WTC11 (cell line): ENCODE measurements at regions not wholly inside any gene's neighbourhood (a gene's known extent, or its start where the extent isn't known, plus 50 kb on each side); places are given as distances from the start of the nearest gene placed in this dataset.

Source experiments
- ATAC-seq: fragments of 200-7000 bp; cut with Tn5 transposase; 2 replicates; pipeline ENCODE4 v1.10.0; 2021; ENCODE audit warnings: mild to moderate bottlenecking, moderate library complexity
- CTCF ChIA-PET: fragments of 300-600 bp; sonication (Branson Sonifier 250); formaldehyde crosslinking; loops from one replicate; lab custom pipeline; 2021; ENCODE audit warnings: antibody characterized with exemption; lab: Charles Lee
- POLR2A ChIA-PET: fragments of 350-600 bp; sonication (Branson Sonifier 250); formaldehyde crosslinking; loops from one replicate; lab custom pipeline; 2021; ENCODE audit warnings: antibody characterized with exemption; lab: Charles Lee
- DNase-seq: peaks from one replicate; pipeline ENCODE4 v3.0.0; 2021; ENCODE audit warnings: low spot score
- H3K27ac Mint-ChIP-seq: 2 replicates; pipeline ENCODE4 v1.8.0; 2021; ENCODE audit warnings: mixed read lengths
- H3K27me3 Mint-ChIP-seq: 2 replicates; pipeline ENCODE4 v1.8.0; 2021; ENCODE audit warnings: low read depth, mild to moderate bottlenecking, moderate library complexity, mixed read lengths
- H3K36me3 Mint-ChIP-seq: 2 replicates; pipeline ENCODE4 v1.8.0; 2021; ENCODE audit warnings: mixed read lengths
- H3K4me1 Mint-ChIP-seq: 2 replicates; pipeline ENCODE4 v1.8.0; 2022; ENCODE audit warnings: mixed read lengths
- H3K4me3 Mint-ChIP-seq: 2 replicates; pipeline ENCODE4 v1.8.0; 2021; ENCODE audit warnings: mild to moderate bottlenecking, moderate library complexity, mixed read lengths
- H3K9me3 Mint-ChIP-seq: 2 replicates; pipeline ENCODE4 v1.8.0; 2021; ENCODE audit warnings: mixed read lengths
- ELF4 ChIP-seq: sonication (generic); formaldehyde crosslinking; IDR thresholded peaks from 2 replicates; pipeline ENCODE4 v1.8.1; 2022; ENCODE audit warnings: low read depth, mild to moderate bottlenecking, moderate library complexity, missing genetic modification reagents
- FOXP1 ChIP-seq: sonication (generic); formaldehyde crosslinking; IDR thresholded peaks from 2 replicates; pipeline ENCODE4 v1.8.0; 2022; ENCODE audit warnings: missing genetic modification reagents, mild to moderate bottlenecking, moderate library complexity, borderline replicate concordance
- KAT7 ChIP-seq: sonication (generic); formaldehyde crosslinking; IDR thresholded peaks from 2 replicates; pipeline ENCODE4 v1.8.1; 2023; ENCODE audit warnings: missing genetic modification reagents, mild to moderate bottlenecking, borderline replicate concordance
- NR1H2 ChIP-seq: sonication (generic); formaldehyde crosslinking; IDR thresholded peaks from 2 replicates; pipeline ENCODE4 v1.9.0; 2021; ENCODE audit warnings: mild to moderate bottlenecking, moderate library complexity, missing genetic modification reagents
- RORB ChIP-seq: fragments of 250-450 bp; sonication (Bioruptor Pico); IDR thresholded peaks from 2 replicates; pipeline ENCODE4 v1.9.0; 2021; ENCODE audit warnings: mild to moderate bottlenecking
- SOX15 ChIP-seq: fragments of 250-450 bp; sonication (Bioruptor Pico); IDR thresholded peaks from 2 replicates; pipeline ENCODE4 v1.9.0; 2021; ENCODE audit warnings: mild to moderate bottlenecking
- TEAD1 ChIP-seq: sonication (generic); formaldehyde crosslinking; IDR thresholded peaks from 2 replicates; pipeline ENCODE4 v1.8.0; 2022; ENCODE audit warnings: mild to moderate bottlenecking, missing genetic modification reagents
- ZNF138 ChIP-seq: sonication (generic); formaldehyde crosslinking; conservative IDR thresholded peaks from 2 replicates; pipeline ENCODE4 v1.8.1; 2022; ENCODE audit warnings: mild to moderate bottlenecking, moderate library complexity, missing genetic modification reagents
- ZNF219 ChIP-seq: sonication (generic); formaldehyde crosslinking; IDR thresholded peaks from 2 replicates; pipeline ENCODE4 v1.8.0; 2023; ENCODE audit warnings: missing genetic modification reagents, mild to moderate bottlenecking, borderline replicate concordance
- ZNF232 ChIP-seq: sonication (generic); formaldehyde crosslinking; IDR thresholded peaks from 2 replicates; pipeline ENCODE4 v1.8.0; 2022; ENCODE audit warnings: mild to moderate bottlenecking, missing genetic modification reagents
- TF ChIP-seq, protein P1 (sequence below): sonication (generic); formaldehyde crosslinking; IDR thresholded peaks from 2 replicates; pipeline ENCODE4 v1.8.1; 2023; ENCODE audit warnings: mild to moderate bottlenecking, moderate library complexity, missing genetic modification reagents
- TF ChIP-seq, protein P2 (sequence below): fragments of 250-450 bp; sonication (Bioruptor Pico); IDR thresholded peaks from 2 replicates; pipeline ENCODE4 v2.1.2; 2022; ENCODE audit warnings: mild to moderate bottlenecking, moderate library complexity
- TF ChIP-seq, protein P3 (sequence below): fragments of 250-450 bp; sonication (Bioruptor Pico); conservative IDR thresholded peaks from 2 replicates; pipeline ENCODE4 v1.9.0; 2021; ENCODE audit warnings: mild to moderate bottlenecking
- TF ChIP-seq, protein P4 (sequence below): fragments of 200-600 bp; IDR thresholded peaks from 2 replicates; pipeline ENCODE4 v1.8.0; 2022; ENCODE audit warnings: antibody characterized with exemption
- TF ChIP-seq, protein P5 (sequence below): sonication (generic); formaldehyde crosslinking; IDR thresholded peaks from 2 replicates; pipeline ENCODE4 v1.8.1; 2022; ENCODE audit warnings: mild to moderate bottlenecking, missing genetic modification reagents, moderate library complexity, borderline replicate concordance

DNA sequence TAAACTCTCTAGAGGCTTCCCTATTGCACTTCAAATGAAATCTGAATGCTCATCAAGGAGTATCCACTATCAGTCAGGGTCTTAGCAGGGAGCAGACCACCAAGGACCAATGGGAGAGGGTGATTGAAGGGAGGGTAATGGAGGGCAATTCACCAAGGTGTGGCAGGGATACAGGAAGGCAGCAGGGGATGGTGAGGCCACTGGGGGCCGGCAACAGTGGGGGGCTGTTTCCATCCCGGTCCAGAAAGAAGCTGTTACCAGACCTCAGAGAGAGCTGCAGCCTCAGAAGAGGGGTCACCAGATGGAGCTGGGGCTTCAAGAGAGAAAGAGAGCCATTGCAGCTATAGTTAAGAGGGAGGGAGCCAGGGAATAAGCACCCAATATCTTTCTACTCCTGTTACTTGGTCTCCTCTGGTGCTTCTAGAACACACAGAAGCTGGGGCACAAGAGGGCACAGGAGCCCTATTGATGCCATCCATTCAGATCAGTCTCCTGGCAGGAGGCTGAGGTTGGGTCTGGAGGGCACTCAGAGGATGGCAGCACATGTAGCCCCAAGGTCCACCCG lies 417.6 kb downstream of the PTPRU start (continued):
- TF ChIP-seq, protein P1, sequence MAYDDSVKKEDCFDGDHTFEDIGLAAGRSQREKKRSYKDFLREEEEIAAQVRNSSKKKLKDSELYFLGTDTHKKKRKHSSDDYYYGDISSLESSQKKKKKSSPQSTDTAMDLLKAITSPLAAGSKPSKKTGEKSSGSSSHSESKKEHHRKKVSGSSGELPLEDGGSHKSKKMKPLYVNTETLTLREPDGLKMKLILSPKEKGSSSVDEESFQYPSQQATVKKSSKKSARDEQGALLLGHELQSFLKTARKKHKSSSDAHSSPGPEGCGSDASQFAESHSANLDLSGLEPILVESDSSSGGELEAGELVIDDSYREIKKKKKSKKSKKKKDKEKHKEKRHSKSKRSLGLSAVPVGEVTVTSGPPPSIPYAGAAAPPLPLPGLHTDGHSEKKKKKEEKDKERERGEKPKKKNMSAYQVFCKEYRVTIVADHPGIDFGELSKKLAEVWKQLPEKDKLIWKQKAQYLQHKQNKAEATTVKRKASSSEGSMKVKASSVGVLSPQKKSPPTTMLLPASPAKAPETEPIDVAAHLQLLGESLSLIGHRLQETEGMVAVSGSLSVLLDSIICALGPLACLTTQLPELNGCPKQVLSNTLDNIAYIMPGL (CRISPR knock-in tag), result no peak
- TF ChIP-seq ZNF219 (CRISPR knock-in tag), result no peak
- TF ChIP-seq, all 79 proteins: peak for 0

DNA sequence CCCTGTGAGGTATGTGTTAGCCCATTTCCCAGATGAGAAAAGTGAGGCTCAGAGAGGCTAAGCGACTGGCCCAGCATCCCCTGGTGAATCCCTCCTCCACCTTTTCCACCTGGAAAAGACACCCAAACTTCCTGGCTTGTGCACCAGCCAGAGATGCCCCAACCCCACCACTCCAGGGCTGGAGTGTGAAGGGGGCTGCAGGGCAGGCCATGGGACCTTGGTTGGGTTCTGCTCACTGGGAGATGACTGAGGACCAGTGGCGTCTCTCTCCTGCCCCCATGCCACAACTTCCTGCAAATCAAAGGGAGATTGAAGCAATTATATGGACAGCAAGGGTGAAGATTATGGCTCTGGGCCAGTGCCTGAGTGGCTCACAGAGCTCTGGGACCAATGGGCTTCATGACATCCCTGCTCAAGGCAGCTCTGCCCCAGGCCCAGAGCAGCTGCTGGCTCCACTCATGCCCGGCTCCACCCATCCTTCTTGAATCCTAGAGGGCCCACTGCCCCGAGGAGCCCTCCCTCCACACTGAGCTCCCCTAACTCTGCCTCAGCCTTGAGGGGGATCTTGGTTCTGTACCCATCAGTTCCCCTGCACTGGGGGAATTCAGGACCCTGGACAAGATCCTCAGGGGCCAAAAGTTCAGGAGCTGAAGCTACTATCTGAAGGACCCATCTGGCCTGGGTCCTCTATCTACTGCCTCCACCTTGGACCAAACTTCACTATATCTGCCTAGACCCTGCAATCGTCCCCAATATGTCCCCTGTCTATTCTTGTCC lies 416.9 kb downstream of the PTPRU start:
- Mint-ChIP-seq H3K4me1 (peaks cover 5% of the 10 kb centered on the region), H3K36me3 (no peaks in the 10 kb centered on the region), H3K27ac (no peak overlapping the region), H3K4me3 (no peak overlapping the region), H3K9me3 (peaks cover 6% of the 10 kb centered on the region; the same call in 1 of the 2 replicates), H3K27me3 (no peaks in the 10 kb centered on the region; the same call in 1 of the 2 replicates)
- ChIA-PET CTCF (no interaction called here), POLR2A (no interaction called here)
- no peak for TF ChIP-seq KAT7 (CRISPR knock-in tag)
- TF ChIP-seq TEAD1 (CRISPR knock-in tag), result no peak
- TF ChIP-seq, protein P2, sequence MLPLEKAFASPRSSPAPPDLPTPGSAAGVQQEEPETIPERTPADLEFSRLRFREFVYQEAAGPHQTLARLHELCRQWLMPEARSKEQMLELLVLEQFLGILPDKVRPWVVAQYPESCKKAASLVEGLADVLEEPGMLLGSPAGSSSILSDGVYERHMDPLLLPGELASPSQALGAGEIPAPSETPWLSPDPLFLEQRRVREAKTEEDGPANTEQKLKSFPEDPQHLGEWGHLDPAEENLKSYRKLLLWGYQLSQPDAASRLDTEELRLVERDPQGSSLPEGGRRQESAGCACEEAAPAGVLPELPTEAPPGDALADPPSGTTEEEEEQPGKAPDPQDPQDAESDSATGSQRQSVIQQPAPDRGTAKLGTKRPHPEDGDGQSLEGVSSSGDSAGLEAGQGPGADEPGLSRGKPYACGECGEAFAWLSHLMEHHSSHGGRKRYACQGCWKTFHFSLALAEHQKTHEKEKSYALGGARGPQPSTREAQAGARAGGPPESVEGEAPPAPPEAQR, result no peak
- TF ChIP-seq, protein P3, sequence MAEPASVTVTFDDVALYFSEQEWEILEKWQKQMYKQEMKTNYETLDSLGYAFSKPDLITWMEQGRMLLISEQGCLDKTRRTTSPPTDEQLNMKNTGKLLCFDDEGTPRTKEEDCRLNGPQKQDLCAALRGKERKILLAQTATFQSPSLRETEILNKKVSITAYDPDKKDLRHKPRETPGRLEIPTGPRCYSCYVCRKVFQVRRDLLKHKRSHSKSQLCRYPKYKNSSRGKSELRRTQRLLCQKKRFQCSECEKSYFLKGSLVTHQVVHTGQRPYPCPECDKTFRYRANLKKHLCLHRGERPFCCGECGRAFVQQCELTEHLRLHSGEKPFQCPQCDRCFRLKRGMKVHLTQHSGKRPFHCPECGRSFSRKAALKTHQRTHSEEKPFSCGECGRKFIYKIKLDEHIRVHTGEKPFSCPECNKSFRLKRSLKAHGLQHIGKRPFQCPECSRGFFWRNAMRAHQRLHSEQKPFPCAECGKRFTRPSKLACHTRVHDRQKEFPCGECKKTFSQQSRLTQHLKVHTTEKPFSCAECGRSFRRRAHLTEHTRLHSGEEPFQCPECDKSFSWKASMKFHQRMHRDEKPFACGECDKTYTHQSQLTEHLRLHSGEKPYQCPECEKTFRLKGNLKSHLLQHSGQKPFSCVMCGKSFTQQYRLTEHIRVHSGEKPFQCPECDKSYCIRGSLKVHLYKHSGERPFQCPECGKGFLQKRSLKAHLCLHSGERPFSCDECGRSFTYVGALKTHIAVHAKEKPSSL (CRISPR knock-in tag), result no peak
- no peak for TF ChIP-seq RORB
- TF ChIP-seq FOXP1 (CRISPR knock-in tag), result no peak
- TF ChIP-seq ZNF138 (CRISPR knock-in tag), result no peak
- no peak for TF ChIP-seq ZNF232
- TF ChIP-seq ELF4, result no peak
- ATAC-seq, result no peak
- DNase-seq, result no peak

DNA sequence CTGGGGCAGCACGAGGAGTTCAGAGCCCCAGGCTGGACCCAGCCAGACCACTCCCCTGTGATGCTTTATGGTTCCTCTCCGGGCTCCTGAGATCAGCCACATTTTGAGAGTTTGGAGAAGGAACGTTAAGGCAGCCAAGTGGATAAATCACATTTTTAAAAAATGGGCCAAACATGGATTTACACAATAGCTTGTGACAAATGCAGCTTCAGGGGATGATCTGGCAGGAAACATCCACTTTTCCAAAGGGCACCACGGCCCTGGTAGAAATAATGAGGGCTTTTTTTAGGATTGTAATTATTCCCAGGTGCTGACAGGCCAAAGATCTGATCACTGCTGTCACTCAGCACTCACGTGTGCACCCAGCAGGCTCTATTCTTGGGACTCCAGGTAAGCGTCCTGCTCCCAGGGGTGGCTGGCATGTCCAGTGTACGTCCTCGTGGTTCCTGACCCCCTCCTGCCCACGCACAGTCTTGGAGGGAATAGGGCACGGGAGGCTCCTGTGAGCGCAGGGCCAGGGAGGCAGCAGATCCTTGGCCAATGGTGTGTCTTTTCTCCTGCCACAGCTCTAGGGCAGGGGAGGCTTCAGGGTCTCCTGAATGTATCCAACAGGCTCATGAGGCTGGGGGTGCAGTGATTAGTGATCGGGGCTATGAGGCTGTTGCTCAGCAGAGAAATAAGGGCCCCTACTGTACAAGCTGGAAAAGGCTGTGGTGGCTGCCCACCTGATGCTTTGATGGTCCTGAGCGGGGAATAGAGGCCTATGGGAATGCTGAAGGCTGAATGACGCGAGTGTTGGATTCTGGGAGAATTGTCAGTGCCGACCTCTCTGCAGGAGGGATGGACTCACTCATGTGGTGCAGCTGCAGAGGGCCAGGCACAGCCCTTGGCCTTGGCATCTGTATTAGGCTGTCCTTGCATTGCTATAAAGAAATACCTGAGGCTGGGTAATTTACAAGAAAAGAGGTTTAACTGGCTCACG lies 415.7 kb downstream of the PTPRU start:
- ChIA-PET POLR2A (no interaction called here), CTCF (no interaction called here)
- DNase-seq, result no peak
- Mint-ChIP-seq H3K27ac (no peak overlapping the region), H3K4me3 (no peak overlapping the region), H3K9me3 (peaks cover 6% of the 10 kb centered on the region; the same call in 1 of the 2 replicates), H3K27me3 (no peaks in the 10 kb centered on the region; the same call in 1 of the 2 replicates), H3K36me3 (no peaks in the 10 kb centered on the region), H3K4me1 (peaks cover 5% of the 10 kb centered on the region)
- no peak for TF ChIP-seq NR1H2 (CRISPR knock-in tag)
- TF ChIP-seq, protein P4, sequence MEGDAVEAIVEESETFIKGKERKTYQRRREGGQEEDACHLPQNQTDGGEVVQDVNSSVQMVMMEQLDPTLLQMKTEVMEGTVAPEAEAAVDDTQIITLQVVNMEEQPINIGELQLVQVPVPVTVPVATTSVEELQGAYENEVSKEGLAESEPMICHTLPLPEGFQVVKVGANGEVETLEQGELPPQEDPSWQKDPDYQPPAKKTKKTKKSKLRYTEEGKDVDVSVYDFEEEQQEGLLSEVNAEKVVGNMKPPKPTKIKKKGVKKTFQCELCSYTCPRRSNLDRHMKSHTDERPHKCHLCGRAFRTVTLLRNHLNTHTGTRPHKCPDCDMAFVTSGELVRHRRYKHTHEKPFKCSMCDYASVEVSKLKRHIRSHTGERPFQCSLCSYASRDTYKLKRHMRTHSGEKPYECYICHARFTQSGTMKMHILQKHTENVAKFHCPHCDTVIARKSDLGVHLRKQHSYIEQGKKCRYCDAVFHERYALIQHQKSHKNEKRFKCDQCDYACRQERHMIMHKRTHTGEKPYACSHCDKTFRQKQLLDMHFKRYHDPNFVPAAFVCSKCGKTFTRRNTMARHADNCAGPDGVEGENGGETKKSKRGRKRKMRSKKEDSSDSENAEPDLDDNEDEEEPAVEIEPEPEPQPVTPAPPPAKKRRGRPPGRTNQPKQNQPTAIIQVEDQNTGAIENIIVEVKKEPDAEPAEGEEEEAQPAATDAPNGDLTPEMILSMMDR, result no peak
- TF ChIP-seq, protein P5, sequence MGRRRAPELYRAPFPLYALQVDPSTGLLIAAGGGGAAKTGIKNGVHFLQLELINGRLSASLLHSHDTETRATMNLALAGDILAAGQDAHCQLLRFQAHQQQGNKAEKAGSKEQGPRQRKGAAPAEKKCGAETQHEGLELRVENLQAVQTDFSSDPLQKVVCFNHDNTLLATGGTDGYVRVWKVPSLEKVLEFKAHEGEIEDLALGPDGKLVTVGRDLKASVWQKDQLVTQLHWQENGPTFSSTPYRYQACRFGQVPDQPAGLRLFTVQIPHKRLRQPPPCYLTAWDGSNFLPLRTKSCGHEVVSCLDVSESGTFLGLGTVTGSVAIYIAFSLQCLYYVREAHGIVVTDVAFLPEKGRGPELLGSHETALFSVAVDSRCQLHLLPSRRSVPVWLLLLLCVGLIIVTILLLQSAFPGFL (CRISPR knock-in tag), result no peak
- no peak for TF ChIP-seq SOX15
- ATAC-seq, result no peak
